NCI-H345 treated with DMSO at 0.1 percent for 48 hours (cell line): ENCODE measurements at regions not wholly inside any gene's neighbourhood (a gene's known extent, or its start where the extent isn't known, plus 50 kb on each side); places are given as distances from the start of the nearest gene placed in this dataset.

Source experiments
- DNase-seq: peaks from one replicate; lab custom pipeline; 2025; ENCODE audit not compliant: unreplicated experiment; lab: John Stamatoyannopoulos, UW

DNA sequence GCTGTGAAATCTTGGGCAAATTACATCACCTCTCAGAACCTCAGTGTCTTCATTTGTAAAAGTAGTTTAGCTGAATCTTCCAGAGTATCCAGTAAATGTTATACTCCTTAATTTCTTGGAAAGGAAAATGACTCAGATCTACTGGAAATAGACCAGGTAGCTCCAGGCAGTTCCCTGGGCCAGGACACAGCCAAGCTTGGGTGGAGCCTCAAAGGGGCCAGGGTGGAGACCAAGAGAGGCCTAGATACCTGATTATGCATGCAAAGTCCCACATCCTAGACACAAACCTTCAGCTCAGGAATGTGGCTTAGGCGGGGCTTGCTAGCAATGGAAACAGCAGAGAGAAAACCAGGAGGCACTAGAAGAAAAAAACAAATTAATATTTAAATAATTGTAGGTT, 272.8 kb downstream of the MAFB start:
- no peak for DNase-seq

DNA sequence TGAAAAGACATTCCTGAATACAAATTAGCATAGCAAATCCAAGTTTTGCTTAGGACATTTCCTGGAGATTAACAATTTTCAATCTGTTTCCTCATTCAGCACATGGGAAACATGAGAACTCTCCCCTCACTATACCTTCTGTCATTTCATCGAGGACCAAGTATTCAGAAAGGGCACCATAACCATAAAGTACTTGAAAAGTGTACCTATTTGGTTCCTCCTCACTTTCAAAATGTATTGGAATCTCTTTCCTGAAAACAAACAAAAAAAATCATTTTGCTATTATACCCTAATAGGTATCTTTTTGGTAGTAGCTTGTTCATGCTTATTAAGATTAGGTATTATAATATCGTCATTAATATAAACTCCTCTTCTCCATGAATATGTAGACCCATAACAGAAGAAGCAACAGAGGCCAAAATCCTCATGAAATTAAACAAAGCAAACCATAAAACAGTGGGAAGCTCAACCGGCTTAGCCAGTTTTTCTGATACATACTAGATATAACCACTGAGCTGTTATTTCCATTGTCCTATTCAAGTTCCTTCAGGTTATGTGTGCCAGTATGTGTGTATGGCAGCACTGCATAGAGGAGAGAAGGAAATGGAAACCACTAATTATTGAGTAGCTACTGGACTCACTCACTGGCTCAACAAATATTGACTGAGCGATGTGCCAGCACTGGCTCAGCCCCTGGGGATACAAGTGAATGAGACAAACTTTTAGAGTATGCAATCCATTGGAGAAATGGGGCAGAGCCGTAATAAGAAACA, 274.0 kb downstream of the MAFB start:
- DNase-seq: peak; percentile 36

DNA sequence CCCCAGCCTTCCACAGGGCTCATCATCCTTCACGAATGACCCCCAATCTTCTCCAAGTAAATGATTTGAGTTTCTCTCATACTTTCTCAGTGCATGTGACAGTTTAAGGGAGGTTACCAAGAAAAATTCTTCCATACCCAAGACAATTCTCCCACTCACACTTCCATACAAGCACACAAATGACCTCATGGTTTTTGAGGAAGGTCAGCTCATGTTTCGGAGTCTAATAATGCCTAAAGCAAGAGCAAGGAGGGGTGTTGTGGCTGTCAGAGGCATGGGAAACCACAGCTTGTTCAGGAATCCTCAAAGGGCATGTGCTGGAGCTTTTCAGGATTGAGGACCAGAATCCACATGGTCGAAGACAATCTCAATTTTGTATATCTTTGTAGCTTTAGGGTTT, 279.0 kb downstream of the MAFB start:
- no peak for DNase-seq

DNA sequence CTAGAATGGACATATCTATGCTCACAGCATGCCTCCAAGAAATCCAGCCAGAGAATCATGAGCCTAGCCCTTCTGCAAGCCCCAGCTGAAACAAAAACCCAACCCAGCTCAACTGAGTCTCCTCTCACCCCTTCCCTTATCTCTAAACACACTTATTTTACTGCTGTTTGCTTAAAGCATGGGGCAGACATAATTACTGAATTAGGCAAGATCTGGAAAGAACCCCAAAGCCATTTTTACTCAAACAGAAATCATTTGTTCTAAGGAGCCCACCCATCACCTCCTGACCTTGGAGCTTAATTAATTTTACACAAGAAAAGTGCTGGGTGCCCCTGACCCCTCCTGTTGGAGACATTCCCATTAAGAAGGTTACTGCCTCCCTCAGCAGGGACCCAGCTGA, 291.6 kb downstream of the MAFB start:
- no peak for DNase-seq

DNA sequence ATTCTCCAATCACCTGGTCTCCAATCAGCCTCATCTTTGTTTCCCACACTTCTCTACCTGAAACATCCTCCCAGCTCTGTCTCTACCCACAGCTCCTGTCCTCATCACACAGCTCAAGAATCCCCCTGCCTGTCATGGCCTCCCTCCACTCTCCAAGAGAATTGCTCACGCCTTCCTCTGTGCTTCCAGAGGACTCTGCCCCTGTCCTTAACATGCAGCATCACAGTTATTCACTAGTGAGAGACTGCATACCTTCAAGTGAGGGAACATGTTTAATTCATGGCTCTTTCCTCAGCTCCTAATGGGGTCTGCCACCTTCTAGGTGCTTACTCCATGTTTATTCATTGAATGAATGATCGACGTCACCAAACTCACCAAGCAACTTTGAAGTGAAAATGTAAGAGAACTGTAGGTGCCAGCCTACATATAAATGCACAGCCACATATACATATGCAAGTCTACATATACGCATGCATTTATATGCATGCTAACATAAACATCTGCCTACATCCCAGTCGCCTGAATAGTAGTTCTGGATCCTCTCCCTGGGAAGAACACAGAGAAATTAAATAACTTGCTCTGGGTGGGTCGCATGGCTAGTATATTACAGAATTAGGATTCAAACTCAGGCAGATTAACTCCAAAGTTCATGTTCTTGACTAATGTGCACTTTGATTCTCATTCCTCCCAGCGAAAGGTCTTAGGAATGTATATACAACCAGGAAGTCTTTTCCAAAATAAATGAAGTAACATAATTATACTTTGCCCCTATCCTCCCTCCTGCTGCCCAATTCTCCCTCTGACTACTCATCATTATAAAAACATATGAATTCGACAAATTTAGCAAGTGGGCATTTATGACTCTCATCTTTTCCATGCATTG, 295.6 kb downstream of the MAFB start:
- no peak for DNase-seq

DNA sequence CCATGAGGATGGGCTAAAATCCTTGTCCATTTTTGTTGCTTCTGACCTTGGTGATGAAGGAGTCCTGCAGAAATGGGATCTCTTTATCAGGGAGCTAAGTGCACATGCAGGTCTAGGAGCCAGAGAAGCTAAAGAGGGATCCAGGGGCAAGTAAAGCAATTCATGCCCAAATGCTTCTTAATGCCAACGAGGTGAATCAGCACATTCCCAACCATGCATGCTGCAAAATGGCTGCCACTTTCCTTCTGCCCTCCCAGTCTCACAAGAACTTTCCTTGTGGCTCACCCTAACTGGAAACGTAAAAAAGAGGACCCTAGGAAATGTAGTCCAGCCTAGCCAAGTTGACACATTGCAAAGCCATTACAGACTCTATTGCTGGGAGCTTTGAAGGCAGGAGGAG, 298.4 kb downstream of the MAFB start:
- DNase-seq: no peak

DNA sequence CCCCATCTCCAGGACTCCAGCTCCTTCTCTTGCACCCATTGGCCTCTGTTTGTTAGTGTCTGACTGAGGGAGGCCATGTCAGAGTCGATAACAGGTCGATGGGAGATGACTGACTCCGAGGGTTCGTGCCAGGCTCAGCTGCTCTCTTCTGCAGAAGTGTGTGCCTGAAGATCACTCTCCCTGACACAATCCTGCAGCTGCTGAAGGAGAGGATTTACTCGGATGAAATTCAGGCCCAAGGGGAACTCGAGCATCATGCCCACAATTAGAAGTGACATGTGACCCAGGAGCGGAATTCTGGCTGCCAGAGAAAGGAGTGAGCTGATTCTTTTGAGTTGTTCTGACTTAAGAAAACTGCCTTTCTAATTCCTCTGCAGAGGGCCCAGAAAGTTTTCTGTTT, 318.2 kb downstream of the MAFB start:
- no peak for DNase-seq

DNA sequence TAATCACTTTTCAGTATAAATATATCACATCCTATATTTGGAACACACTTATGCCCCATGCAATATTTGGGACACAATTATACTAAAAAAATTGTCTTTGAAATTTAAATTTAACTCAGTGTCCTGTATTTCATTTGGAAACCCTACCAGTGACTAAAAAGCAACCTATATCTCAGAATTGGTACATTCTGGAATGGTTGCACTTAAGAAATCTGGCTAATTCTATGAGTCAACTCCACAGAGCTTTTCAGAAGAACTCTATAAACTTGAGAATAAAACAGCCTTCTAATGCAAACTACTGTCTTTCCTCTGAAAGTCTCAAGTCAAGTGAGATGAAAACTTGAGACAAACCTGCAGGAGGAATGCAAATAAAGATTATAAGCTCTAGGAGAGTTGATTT, 320.2 kb downstream of the MAFB start:
- no peak for DNase-seq

DNA sequence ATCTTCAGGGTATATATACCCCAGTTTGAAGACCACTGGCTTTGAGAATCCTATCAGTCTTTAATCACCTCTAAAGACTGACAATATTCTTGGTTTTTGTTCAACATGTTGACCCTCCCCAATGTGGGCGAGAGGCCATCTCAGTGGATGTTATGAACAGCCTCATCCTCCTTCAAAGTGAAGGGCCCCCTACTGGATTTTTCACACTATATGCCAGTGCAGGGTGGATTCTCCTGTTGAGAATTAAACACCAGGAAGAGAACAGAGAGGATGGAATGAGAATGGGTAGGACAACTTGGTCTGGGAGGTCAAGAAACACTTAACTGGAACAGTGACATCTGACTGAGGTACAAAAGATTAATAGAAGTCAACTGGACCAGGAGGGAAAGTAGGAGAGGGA, 327.1 kb downstream of the MAFB start:
- DNase-seq: no peak

DNA sequence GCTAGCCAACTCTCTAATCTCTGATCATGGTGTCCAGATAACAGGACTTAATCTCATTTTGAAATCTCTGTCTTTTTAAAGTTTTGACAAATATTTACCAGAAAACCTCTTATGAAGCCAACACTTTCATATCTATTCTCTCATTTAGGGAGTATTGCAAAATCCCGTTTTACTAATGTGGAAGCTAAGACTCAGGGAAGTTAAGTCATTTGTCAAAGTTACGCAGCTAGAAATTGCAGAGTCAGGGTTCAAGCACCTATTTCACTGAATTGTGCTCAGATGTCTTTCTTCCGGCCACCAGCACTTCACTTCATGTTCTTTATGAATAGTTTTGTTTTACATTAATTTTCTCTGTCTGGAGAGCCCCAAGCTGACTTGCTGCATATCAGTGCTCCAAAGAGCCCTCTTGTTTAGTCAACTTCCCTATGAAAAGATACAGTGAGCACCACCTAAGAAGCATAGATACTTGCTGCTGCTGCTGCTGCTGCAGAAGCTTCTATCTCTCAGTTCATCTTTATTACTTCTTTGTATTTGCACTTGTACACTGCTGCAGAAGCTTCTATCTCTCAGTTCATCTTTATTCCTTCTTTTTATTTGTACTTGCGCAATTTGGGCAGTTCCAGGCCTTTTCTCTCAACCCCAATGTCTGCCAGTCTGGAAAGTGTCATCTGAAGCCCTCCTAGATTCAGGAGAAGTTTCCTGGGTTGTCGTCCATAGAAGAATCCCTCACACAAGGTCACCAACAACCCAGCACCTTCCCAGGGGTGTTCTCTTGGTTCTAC, 329.7 kb downstream of the MAFB start:
- DNase-seq: no peak

DNA sequence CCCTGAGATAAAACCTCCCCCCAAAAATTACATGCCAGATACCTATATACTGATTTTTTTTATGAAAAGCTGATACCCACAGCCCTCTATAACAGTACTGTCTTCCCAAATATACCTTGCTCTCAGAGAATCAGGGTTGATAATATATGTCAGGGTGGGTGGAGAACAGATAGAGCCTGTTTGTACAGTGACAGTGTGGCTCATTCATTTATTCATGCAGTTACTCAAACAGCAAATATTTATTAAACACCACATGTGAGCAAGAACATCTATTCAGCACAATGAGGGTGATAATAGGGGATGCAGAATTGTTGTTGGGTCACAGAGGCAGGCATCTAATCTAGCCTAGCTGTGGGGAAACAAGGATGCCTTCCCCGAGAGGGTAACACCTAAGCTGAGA, 334.2 kb downstream of the MAFB start:
- DNase-seq: no peak

DNA sequence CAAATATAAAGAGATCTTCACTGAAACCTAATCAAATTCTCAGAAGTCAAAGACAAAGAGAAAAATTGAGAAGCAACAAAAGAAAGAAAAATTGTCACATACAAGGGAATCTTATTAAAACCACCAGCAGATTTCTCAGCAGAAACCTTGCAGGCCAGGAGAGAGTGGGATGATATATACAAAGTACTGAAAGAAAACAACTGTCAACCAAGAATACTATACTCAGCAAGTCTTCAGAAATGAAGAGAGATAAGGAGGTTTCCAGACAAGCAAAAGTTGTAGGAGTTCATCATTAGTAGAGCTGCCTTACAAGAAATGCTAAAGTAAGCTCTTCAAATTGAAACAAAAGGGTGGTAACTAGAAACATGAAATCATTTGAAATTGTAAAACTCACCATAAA, 345.6 kb downstream of the MAFB start:
- DNase-seq: no peak

DNA sequence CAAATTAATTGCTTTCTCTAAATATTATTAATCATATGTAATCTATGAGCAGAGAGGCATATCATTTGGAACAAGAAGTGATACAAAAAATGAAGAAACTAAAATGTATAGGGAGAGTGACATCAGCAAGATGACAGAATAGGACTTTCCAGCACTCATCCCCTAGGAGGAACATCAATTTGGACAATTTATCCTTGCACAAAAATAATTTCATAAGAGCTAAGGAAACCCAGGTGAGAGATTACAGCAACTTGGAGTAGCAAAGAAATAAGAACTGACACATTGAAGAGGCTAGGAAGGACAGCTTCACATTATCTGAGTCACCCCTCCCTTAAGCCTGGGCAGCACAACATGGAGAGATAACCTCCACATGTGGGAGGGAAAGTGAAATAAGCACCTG, 347.5 kb downstream of the MAFB start:
- DNase-seq: no peak

DNA sequence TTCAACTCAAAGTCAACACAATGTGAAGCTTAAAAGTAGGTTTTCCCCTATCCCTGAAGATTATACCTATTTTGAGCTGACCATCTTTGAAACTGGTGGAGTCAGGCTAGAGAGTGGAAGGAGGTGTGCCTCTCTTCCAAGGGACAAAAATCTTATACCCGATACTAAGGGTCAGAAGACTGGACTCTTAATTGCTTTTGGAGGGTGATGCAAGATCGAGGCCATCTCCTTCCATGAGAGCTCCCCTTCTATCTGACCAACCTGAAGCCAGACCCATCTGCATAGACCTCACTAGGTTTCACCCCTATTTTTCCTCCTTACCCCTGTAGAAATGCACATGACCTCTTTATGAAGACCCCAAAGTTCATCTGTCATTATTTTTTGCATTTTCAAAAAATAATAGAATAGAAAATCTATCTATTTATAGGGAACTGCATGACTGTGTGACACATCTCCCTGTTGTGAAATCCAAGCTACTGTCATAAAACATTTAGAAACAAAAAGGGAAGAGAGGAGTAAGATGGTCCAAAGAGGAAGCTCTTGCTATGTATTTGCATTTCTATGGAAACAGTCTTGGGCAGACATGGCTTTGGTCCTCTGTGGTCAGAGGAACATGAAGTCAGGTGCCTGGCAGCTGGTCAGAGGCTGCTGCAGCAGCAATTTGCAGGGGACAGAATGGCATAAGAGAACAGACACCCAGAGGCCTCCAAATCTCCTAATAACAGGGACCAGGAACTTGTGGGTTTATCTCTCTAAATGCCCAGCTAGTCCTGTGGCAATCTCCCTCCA, 349.2 kb downstream of the MAFB start:
- DNase-seq: no peak

DNA sequence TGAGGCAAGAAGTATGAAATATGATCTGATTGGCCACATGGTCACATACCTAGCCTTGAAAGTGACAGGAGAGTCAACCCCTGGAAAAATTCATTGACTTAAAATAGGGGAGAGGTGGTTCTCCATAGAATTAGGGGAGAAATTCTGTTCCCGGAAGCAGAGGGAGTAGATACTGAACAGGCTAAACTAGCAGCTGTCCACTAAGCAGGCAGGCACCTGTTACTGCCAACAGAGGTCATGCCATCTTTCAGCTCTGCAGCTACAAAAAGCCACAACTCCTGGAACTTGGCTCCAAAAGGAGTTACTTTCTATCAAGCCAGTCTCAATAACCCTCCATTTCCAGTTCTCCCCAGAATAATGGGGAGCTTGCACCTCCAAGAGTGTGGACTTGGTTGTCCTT, 352.5 kb downstream of the MAFB start:
- no peak for DNase-seq

DNA sequence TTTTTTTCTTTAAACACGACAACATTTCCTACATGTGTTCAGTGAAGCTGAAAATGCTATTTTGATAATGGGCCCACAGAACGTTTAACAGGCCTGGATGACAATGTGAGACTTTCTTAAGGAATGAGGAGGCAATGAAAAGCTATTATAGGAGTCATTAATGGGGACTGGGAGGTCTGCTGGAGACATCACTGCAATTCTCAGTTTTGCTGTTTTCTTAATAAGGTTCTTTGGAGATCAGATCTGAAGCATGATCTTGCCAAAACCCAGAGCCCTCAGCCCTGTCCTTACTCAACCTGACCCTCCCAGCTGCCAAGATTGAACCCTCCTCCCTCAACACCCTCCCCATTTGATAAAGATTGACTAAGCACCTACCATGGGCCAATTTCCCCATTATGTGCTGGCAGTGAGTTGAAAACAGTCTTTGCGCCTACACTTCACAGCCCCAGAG, 353.1 kb downstream of the MAFB start:
- no peak for DNase-seq

DNA sequence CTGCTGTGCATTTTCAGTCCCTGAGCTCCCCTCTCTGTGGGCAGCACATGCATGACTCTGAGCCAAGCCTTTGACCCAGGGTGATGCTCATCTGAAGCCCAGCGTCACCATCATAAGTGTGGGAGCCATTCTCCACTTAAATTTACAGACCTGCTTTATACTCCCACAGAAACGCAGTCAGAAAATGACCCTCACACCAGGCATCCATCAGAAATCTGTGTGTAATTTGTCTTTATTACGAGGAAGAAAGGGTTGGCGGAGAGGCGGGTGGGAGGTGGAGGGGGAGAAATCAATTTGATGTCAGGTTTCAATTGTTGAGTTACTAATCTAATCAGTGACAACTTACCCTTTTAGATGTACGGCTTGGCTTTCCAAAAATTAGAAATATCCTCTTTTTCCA, 353.6 kb downstream of the MAFB start:
- no peak for DNase-seq

DNA sequence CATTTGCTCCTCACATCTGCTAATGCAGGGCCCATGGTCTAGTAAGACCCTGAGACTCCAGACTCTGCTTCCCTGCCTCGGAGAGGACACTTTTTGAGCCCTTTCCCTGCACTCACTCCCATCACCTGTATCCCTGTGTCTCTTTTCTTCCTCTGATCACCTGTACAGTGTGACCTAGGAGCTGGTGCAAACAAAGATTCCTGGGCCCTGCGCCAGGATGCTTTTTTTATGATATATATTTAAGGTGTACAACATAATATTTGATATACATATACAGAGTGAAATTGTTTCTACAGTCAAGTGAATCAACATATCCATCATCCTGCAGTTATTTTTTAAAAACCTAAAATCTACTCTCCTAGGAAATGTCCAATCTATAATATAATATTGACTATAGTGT, 355.4 kb downstream of the MAFB start:
- DNase-seq: no peak

DNA sequence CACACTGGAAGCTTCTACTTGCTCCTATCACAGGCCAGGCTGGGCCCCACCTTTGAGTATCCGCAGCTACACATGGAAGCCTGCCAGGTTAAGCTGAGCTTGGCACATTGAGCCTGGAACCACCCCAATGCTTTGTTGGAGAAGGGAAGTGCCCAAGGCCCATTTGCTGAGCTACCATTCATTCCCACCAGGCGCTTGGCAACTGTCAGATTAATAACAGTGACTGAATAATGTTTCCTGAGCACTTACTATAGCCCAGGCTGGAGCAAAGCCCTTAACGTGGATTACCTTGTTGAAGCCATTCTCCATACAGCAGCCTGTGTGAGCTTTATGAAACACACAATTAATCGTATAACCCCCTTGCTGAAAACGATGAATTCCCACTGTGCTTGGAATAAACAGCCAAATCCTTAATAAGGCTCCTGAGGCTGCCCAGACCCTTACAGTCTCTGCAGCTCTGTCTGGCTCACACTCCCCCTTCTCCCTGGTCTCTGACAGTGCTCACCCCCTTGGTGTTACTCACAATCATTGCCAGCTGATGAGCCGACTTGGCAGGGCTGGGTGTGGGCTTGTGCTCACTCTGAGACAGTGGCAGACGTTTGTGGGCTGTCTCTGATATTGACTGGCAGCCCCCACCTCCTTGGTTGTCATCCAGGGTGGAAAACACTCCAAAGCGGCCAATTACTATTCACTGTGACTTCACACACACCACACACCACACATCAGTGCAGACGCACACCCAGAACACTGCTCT, 357.1 kb downstream of the MAFB start:
- DNase-seq: peak; percentile 8

DNA sequence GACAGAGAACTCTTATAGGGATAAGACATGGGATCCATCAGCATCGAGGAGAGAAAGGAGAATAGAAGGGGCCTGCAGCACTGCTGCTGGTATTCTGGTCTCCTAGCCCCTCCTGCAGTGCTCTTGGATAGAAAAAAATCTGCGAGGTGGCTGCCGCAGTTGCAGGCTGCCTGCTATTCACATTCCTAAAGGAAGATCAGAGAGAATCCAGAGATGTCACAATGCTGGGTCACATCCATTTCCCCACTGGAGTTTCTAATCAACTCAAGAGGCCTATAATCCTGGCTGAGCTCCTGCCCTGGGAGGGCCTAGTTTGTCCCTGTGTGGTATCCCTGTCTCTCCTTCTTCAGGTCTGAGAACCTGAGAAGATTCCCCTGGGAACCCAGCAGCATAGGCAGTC, 357.8 kb downstream of the MAFB start:
- no peak for DNase-seq
